PC-9 (cell line): ENCODE measurements at regions not wholly inside any gene's neighbourhood (a gene's known extent, or its start where the extent isn't known, plus 50 kb on each side); places are given as distances from the start of the nearest gene placed in this dataset.

ENCODE experiments used
- BruUV-seq: library from RNA; stranded (reverse); fragments of 400-500 nt; replicated peaks from 2 replicates; lab custom pipeline; 2021; lab: Mats Ljungman, UMichigan
- CTCF ChIA-PET: fragments of 300-600 bp; sonication (Branson Sonifier 250); formaldehyde crosslinking; loops from one replicate; lab custom pipeline; 2022; ENCODE audit warnings: antibody characterized with exemption; lab: Charles Lee
- POLR2A ChIA-PET: fragments of 300-600 bp; sonication (Branson Sonifier 250); formaldehyde crosslinking; loops from one replicate; lab custom pipeline; 2022; ENCODE audit warnings: antibody characterized with exemption; ENCODE audit not compliant: unreplicated experiment; lab: Charles Lee
- DNase-seq, 2 experiments: peaks; one replicate each; pipeline versions ENCODE4 v3.0.0 to v3.0.0-alpha.2; 2015 to 2022; ENCODE audit warnings: mixed read lengths in 1 of 2
- H2AFZ ChIP-seq: fragments of 200-600 bp; sonication (generic); 2 replicates; pipeline ENCODE4 v1.8.1; 2017; ENCODE audit warnings: antibody characterized with exemption
- H3F3A ChIP-seq: fragments of 200-600 bp; sonication (generic); 2 replicates; pipeline ENCODE4 v1.8.1; 2017; ENCODE audit warnings: antibody characterized with exemption, mild to moderate bottlenecking, low read depth; ENCODE audit not compliant: insufficient read depth
- H3K27ac ChIP-seq: fragments of 200-600 bp; sonication (generic); 2 replicates; pipeline ENCODE4 v1.6.1; 2016; ENCODE audit warnings: mixed run types
- H3K27me3 ChIP-seq: fragments of 200-600 bp; sonication (generic); 2 replicates; pipeline ENCODE4 v1.6.1; 2016; ENCODE audit warnings: low read depth, mixed run types; ENCODE audit not compliant: insufficient read depth
- H3K36me3 ChIP-seq: fragments of 200-600 bp; sonication (generic); 2 replicates; pipeline ENCODE4 v1.6.1; 2016; ENCODE audit warnings: low read depth, mixed run types
- H3K4me1 ChIP-seq: fragments of 200-600 bp; sonication (generic); replicated peaks from 2 replicates; pipeline ENCODE4 v1.6.1; 2016; ENCODE audit warnings: mixed run types; ENCODE audit not compliant: insufficient read depth
- H3K4me2 ChIP-seq: fragments of 200-600 bp; sonication (generic); 2 replicates; pipeline ENCODE4 v1.6.1; 2017; ENCODE audit warnings: mixed run types
- H3K4me3 ChIP-seq: fragments of 200-600 bp; sonication (generic); 2 replicates; pipeline ENCODE4 v1.6.1; 2016; ENCODE audit warnings: mixed run types
- H3K79me2 ChIP-seq: fragments of 200-600 bp; sonication (generic); 2 replicates; pipeline ENCODE4 v1.6.1; 2017; ENCODE audit warnings: low read depth, mixed run types
- H3K9me2 ChIP-seq: fragments of 200-600 bp; sonication (generic); 2 replicates; pipeline ENCODE4 v1.8.1; 2017; ENCODE audit warnings: mild to moderate bottlenecking; ENCODE audit not compliant: insufficient read depth
- H3K9me3 ChIP-seq: fragments of 200-600 bp; sonication (generic); 2 replicates; pipeline ENCODE4 v1.8.1; 2016; ENCODE audit warnings: low read depth; ENCODE audit not compliant: insufficient read depth
- H4K20me1 ChIP-seq: fragments of 200-600 bp; sonication (generic); 2 replicates; pipeline ENCODE4 v1.8.1; 2017; ENCODE audit not compliant: insufficient read depth
- CTCF ChIP-seq: fragments of 200-600 bp; sonication (generic); conservative IDR thresholded peaks from 2 replicates; pipeline ENCODE4 v1.6.1; 2017; ENCODE audit warnings: mixed run types, antibody characterized with exemption, mild to moderate bottlenecking, moderate library complexity
- EZH2 ChIP-seq: fragments of 200-600 bp; sonication (generic); IDR thresholded peaks from 2 replicates; pipeline ENCODE4 v1.8.0; 2017; ENCODE audit warnings: antibody characterized with exemption, low read depth
- intact Hi-C: fragments of 100-400 bp; cut with micrococcal nuclease; formaldehyde crosslinking; loops from one replicate; pipeline ENCODE4 v1.10.0; 2022; ENCODE audit not compliant: unreplicated experiment

- H3K27me3 ChIP-seq, result no peaks in the 10 kb centered on the region; the same call in 1 of the 2 replicates
- no peaks in the 10 kb centered on the region for H3K9me2 ChIP-seq
- CTCF ChIA-PET, result no interaction called here
- no peaks in the 10 kb centered on the region for H3K9me3 ChIP-seq
- no peak overlapping the region for H3K27ac ChIP-seq
- no peak overlapping the region for H3K4me3 ChIP-seq
- H3F3A ChIP-seq, result no peaks in the 10 kb centered on the region
- BruUV-seq, result no TSS peak
- DNase-seq, result no peak
- no peaks in the 10 kb centered on the region for H3K79me2 ChIP-seq
- H3K4me1 ChIP-seq, result no peaks in the 10 kb centered on the region
- H3K36me3 ChIP-seq, result no peaks in the 10 kb centered on the region
- no peak overlapping the region for H2AFZ ChIP-seq
- intact Hi-C loops, result no loop called here
- H3K4me2 ChIP-seq, result no peak overlapping the region
- TF ChIP-seq EZH2 (no peak), CTCF (no peak)
- H4K20me1 ChIP-seq, result no peaks in the 10 kb centered on the region
- POLR2A ChIA-PET, result no interaction called here
Observed at GRCh38 chr3:135487261-135487660, 478.3 kb upstream of the PPP2R3A start.

- H3K79me2 ChIP-seq, result no peaks in the 10 kb centered on the region
- BruUV-seq, result no TSS peak
- H3K36me3 ChIP-seq, result no peaks in the 10 kb centered on the region
- ChIA-PET CTCF (no interaction called here), POLR2A (no interaction called here)
- intact Hi-C loops, result no loop called here
- no peaks in the 10 kb centered on the region for H3K9me3 ChIP-seq
- no peaks in the 10 kb centered on the region for H3F3A ChIP-seq
- peaks cover 22% of the 10 kb centered on the region for H3K27me3 ChIP-seq
- H4K20me1 ChIP-seq, result no peaks in the 10 kb centered on the region
- no peak overlapping the region for H3K4me3 ChIP-seq
- TF ChIP-seq EZH2, result no peak
- no peak for TF ChIP-seq CTCF
- H3K9me2 ChIP-seq, result no peaks in the 10 kb centered on the region
- no peaks in the 10 kb centered on the region for H3K4me1 ChIP-seq
- DNase-seq, result no peak
- no peak overlapping the region for H3K4me2 ChIP-seq
- no peak overlapping the region for H3K27ac ChIP-seq
- no peak overlapping the region for H2AFZ ChIP-seq
Observed at GRCh38 chr3:135490219-135490915, 475.2 kb upstream of the PPP2R3A start.

GRCh38 chr3:135491491-135492205, 473.9 kb upstream of the PPP2R3A start:
- Histone ChIP-seq H4K20me1 (no peaks in the 10 kb centered on the region), H3K9me2 (no peaks in the 10 kb centered on the region), H3K4me2 (no peak overlapping the region), H3K36me3 (no peaks in the 10 kb centered on the region), H2AFZ (no peak overlapping the region), H3K27ac (no peak overlapping the region), H3K27me3 (peaks cover 22% of the 10 kb centered on the region), H3K9me3 (no peaks in the 10 kb centered on the region), H3K79me2 (no peaks in the 10 kb centered on the region), H3K4me1 (no peaks in the 10 kb centered on the region), H3K4me3 (no peak overlapping the region), H3F3A (no peaks in the 10 kb centered on the region)
- CTCF ChIA-PET, result no interaction called here
- POLR2A ChIA-PET, result no interaction called here
- intact Hi-C loops, result no loop called here
- no peak for TF ChIP-seq CTCF
- TF ChIP-seq EZH2, result no peak
- DNase-seq, result no peak
- BruUV-seq, result no TSS peak
